Progenitor cell of endocrine pancreas (in vitro differentiated cells): ENCODE measurements at regions not wholly inside any gene's neighbourhood (a gene's known extent, or its start where the extent isn't known, plus 50 kb on each side); places are given as distances from the start of the nearest gene placed in this dataset.

ENCODE experiments used
- DNase-seq: peaks from one replicate; pipeline ENCODE4 v3.0.0; 2021; ENCODE audit warnings: low spot score; ENCODE audit not compliant: unreplicated experiment
- H3K27ac Mint-ChIP-seq: 2 replicates; pipeline ENCODE4 v1.8.0; 2021; ENCODE audit warnings: mild to moderate bottlenecking, moderate library complexity, mixed read lengths
- H3K27me3 Mint-ChIP-seq: 2 replicates; pipeline ENCODE4 v1.8.0; 2021; ENCODE audit warnings: mixed read lengths
- H3K36me3 Mint-ChIP-seq: 2 replicates; pipeline ENCODE4 v1.8.0; 2022; ENCODE audit warnings: mixed read lengths; ENCODE audit not compliant: insufficient read depth
- H3K4me1 Mint-ChIP-seq: 2 replicates; pipeline ENCODE4 v1.8.0; 2021; ENCODE audit warnings: low read depth, mixed read lengths
- H3K4me3 Mint-ChIP-seq: 2 replicates; pipeline ENCODE4 v1.8.0; 2021; ENCODE audit warnings: low read depth, mild to moderate bottlenecking, moderate library complexity, mixed read lengths
- H3K9me3 Mint-ChIP-seq: 2 replicates; pipeline ENCODE4 v1.8.0; 2021; ENCODE audit warnings: low read depth, mixed read lengths
- TF ChIP-seq, protein P1 (sequence below): fragments of 200-600 bp; sonication (generic); IDR thresholded peaks from one replicate; pipeline ENCODE4 v1.5.0; 2021; ENCODE audit warnings: antibody characterized with exemption, mild to moderate bottlenecking; ENCODE audit not compliant: unreplicated experiment

DNA sequence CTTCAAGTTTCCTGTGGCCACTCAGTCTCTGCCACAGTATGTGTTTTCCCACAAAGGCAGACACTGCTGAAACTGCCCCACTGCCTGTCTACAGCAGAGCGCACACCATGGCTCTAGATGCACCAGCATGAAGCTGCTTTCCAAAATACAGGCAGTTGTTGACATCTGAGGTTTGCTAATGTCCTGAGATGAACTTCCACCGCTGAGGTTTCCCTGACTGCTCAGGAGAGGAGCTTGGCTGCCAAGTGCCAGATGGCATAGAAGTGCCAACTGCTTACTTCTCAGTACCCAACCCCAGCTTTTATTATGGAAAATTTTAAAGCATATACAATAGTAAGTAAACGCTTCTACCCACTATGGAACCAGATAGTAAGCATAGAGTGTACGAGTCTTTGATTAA, 61.0 kb upstream of the EXOC1L start:
- no peak for DNase-seq

GRCh38 chr4:55762819-55763218, 56.8 kb upstream of the EXOC1L start:
- Mint-ChIP-seq H3K27me3 (no peaks in the 10 kb centered on the region), H3K27ac (no peak overlapping the region), H3K9me3 (no peaks in the 10 kb centered on the region), H3K4me1 (peaks cover 3% of the 10 kb centered on the region), H3K36me3 (no peaks in the 10 kb centered on the region), H3K4me3 (no peak overlapping the region)
- TF ChIP-seq, protein P1, sequence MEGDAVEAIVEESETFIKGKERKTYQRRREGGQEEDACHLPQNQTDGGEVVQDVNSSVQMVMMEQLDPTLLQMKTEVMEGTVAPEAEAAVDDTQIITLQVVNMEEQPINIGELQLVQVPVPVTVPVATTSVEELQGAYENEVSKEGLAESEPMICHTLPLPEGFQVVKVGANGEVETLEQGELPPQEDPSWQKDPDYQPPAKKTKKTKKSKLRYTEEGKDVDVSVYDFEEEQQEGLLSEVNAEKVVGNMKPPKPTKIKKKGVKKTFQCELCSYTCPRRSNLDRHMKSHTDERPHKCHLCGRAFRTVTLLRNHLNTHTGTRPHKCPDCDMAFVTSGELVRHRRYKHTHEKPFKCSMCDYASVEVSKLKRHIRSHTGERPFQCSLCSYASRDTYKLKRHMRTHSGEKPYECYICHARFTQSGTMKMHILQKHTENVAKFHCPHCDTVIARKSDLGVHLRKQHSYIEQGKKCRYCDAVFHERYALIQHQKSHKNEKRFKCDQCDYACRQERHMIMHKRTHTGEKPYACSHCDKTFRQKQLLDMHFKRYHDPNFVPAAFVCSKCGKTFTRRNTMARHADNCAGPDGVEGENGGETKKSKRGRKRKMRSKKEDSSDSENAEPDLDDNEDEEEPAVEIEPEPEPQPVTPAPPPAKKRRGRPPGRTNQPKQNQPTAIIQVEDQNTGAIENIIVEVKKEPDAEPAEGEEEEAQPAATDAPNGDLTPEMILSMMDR: no peak
- no peak for DNase-seq

More for the DNA sequence above, 61.0 kb upstream of the EXOC1L start:
- H3K27me3 Mint-ChIP-seq: no peaks in the 10 kb centered on the region
- H3K4me3 Mint-ChIP-seq: no peak overlapping the region
- no peak overlapping the region for H3K27ac Mint-ChIP-seq
- no peaks in the 10 kb centered on the region for H3K36me3 Mint-ChIP-seq
- peaks cover 9% of the 10 kb centered on the region for H3K4me1 Mint-ChIP-seq
- H3K9me3 Mint-ChIP-seq: no peaks in the 10 kb centered on the region
- TF ChIP-seq, protein P1: no peak

DNA sequence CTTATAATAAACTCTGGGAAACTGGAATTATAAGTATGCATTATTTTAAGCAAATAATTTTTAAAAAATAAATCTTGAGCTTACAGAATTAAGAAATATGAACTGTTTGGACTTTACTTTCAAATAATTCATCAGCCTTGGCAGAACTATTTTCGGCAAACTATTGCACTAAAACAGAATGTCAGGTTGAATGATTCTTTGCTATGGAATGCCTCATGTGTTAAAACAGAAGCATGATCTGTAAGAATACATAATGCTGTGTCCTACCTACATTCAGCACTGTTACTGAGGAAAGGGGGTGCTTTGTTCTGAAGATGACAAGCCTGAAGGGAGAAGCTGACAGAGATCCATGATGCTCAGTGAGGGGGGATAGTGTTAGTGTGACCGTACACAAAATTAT, 55.6 kb upstream of the EXOC1L start:
- Mint-ChIP-seq H3K36me3 (no peaks in the 10 kb centered on the region), H3K27ac (no peak overlapping the region), H3K4me1 (peaks cover 2% of the 10 kb centered on the region), H3K9me3 (no peaks in the 10 kb centered on the region), H3K27me3 (no peaks in the 10 kb centered on the region), H3K4me3 (no peak overlapping the region)
- no peak for DNase-seq
- TF ChIP-seq, protein P1: no peak

DNA sequence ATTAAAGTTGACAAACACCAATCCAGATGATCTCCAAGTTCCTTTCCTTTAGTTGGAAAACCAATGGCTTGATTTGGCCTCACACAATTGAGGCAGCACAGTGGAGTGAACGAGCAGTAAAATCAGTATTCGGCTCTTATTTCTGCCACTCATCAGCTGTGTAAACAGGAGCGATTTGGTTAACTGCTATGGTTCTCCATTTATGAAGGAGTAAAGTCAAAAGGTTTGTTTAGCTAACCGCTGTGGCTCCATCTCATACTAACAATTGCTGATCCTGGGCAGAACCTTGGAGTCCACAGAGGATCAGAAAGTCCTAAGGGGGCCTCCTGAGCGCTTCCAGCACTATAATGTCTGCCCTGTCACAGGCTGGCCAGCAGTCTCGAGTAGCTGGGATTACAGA, 54.5 kb upstream of the EXOC1L start:
- no peak overlapping the region for H3K4me3 Mint-ChIP-seq
- TF ChIP-seq, protein P1: no peak
- DNase-seq: no peak
- H3K9me3 Mint-ChIP-seq: no peaks in the 10 kb centered on the region
- peaks cover 2% of the 10 kb centered on the region for H3K4me1 Mint-ChIP-seq
- no peak overlapping the region for H3K27ac Mint-ChIP-seq
- H3K36me3 Mint-ChIP-seq: no peaks in the 10 kb centered on the region
- H3K27me3 Mint-ChIP-seq: no peaks in the 10 kb centered on the region

GRCh38 chr4:55768291-55768690, 51.3 kb upstream of the EXOC1L start:
- H3K36me3 Mint-ChIP-seq: no peaks in the 10 kb centered on the region
- H3K9me3 Mint-ChIP-seq: no peaks in the 10 kb centered on the region
- H3K4me1 Mint-ChIP-seq: no peaks in the 10 kb centered on the region
- no peak overlapping the region for H3K4me3 Mint-ChIP-seq
- TF ChIP-seq, protein P1: no peak
- DNase-seq: no peak
- H3K27me3 Mint-ChIP-seq: no peaks in the 10 kb centered on the region
- H3K27ac Mint-ChIP-seq: no peak overlapping the region
